ENCODE measurements at regions not wholly inside any gene's neighbourhood (a gene's known extent, or its start where the extent isn't known, plus 50 kb on each side); places are given as distances from the start of the nearest gene placed in this dataset.

GRCh38 chr12:85740186-85740585, 96.0 kb downstream of the RASSF9 start:
- no peaks in the 10 kb centered on the region for H3K9me3 ChIP-seq (replicated peaks)
- DNase-seq (ENCODE audit: low read depth in 1 of 2, low spot score in 2 of 2) = no peak
- no peaks in the 10 kb centered on the region for H3K27me3 ChIP-seq (replicated peaks)
- H3K4me1 ChIP-seq (replicated peaks) = no peaks in the 10 kb centered on the region
- no peak overlapping the region for H3K4me3 ChIP-seq
- no peaks in the 10 kb centered on the region for H3K36me3 ChIP-seq
- H3K27ac ChIP-seq = no peak overlapping the region

GRCh38 chr12:85741046-85741445, 95.2 kb downstream of the RASSF9 start:
- no peak for DNase-seq (ENCODE audit: low read depth in 1 of 2, low spot score in 2 of 2)
- H3K36me3 ChIP-seq = no peaks in the 10 kb centered on the region

DNA sequence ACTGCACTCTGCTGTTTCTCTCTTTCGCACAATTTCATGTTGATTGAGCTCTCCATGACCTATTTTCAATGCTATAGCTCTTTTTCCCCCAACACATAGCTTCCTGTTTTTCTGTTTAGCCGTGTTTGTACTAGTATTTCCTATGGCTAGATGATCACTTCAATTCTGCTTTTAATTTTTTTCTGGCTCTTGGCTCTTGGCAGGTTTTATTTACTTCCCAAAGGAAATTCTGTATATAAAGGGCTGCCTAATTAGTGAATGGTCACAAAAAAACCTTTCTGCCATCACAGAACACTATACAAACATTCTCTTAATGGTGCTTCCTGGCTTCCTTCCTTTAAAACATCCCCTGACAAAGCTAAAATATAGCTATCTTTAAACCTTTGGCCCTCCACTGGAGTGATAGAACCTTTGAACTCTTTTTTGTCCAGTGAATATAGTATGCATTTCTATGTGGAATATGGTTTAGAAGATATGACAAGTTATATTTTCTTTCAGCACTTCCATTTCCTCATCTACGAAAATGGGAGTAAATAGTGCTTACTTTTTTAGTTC, 88.2 kb downstream of the RASSF9 start:
- H3K27me3 ChIP-seq (replicated peaks) = no peaks in the 10 kb centered on the region
- no peak for DNase-seq (ENCODE audit: low read depth in 1 of 2, low spot score in 2 of 2)
- no peak overlapping the region for H3K27ac ChIP-seq
- no peaks in the 10 kb centered on the region for H3K9me3 ChIP-seq (replicated peaks)
- no peaks in the 10 kb centered on the region for H3K4me1 ChIP-seq (replicated peaks)
- no peak overlapping the region for H3K4me3 ChIP-seq
- H3K36me3 ChIP-seq = no peaks in the 10 kb centered on the region

More at GRCh38 chr12:85741046-85741445, 95.2 kb downstream of the RASSF9 start:
- Histone ChIP-seq H3K27me3 (replicated peaks) (no peaks in the 10 kb centered on the region), H3K27ac (no peak overlapping the region), H3K9me3 (replicated peaks) (no peaks in the 10 kb centered on the region), H3K4me3 (no peak overlapping the region), H3K4me1 (replicated peaks) (no peaks in the 10 kb centered on the region)
